ENCODE measurements at regions not wholly inside any gene's neighbourhood (a gene's known extent, or its start where the extent isn't known, plus 50 kb on each side); places are given as distances from the start of the nearest gene placed in this dataset.
"Not testable (repeated sequence)": the region's sequence is repeated elsewhere in the genome, so short reads cannot be mapped to it uniquely, and the experiment has no call there.

- no peak for DNase-seq
Observed at GRCh38 chr6:8361259-8361658, 74.1 kb downstream of the SLC35B3 start.

GRCh38 chr6:8352966-8353340 is 82.4 kb downstream of the SLC35B3 start:
- no peak for DNase-seq

- no peak for DNase-seq
Observed at GRCh38 chr6:8352335-8352965, 82.9 kb downstream of the SLC35B3 start.

- DNase-seq = no peak
Observed at GRCh38 chr6:8343600-8343999, 91.7 kb downstream of the SLC35B3 start.

- DNase-seq = no peak
Observed at GRCh38 chr6:8342241-8342819, 93.0 kb downstream of the SLC35B3 start.

GRCh38 chr6:8337147-8337546 is 98.2 kb downstream of the SLC35B3 start:
- no peak for DNase-seq

- DNase-seq = no peak
Observed at GRCh38 chr6:8336406-8337057, 98.8 kb downstream of the SLC35B3 start.

GRCh38 chr6:8335896-8336295 is 99.4 kb downstream of the SLC35B3 start:
- DNase-seq = no peak

- DNase-seq = no peak
Observed at GRCh38 chr6:8335381-8335780, 100.0 kb downstream of the SLC35B3 start.

- no peak for DNase-seq
Observed at GRCh38 chr6:8334113-8334512, 101.2 kb downstream of the SLC35B3 start.

GRCh38 chr6:8329562-8329961 is 105.8 kb downstream of the SLC35B3 start:
- no peak for DNase-seq

- no peak for DNase-seq
Observed at GRCh38 chr6:8325743-8326142, 109.6 kb downstream of the SLC35B3 start.

- no peak for DNase-seq
Observed at GRCh38 chr6:8322659-8323058, 112.7 kb downstream of the SLC35B3 start.

- DNase-seq = no peak
Observed at GRCh38 chr6:8321671-8322404, 113.5 kb downstream of the SLC35B3 start.

GRCh38 chr6:8315154-8315553 is 120.2 kb downstream of the SLC35B3 start:
- no peak for DNase-seq

- no peak for DNase-seq
Observed at GRCh38 chr6:8301502-8301901, 133.8 kb downstream of the SLC35B3 start.

GRCh38 chr6:8299034-8299433 is 136.3 kb downstream of the SLC35B3 start:
- DNase-seq = no peak

- not testable (repeated sequence) for DNase-seq
Observed at GRCh38 chr6:8282946-8283345, 152.4 kb downstream of the SLC35B3 start.

GRCh38 chr6:8282380-8282779 is 153.0 kb downstream of the SLC35B3 start:
- no peak for DNase-seq

- DNase-seq = no peak
Observed at GRCh38 chr6:8279041-8279805, 156.1 kb downstream of the SLC35B3 start.

- no peak for DNase-seq
Observed at GRCh38 chr6:8278562-8278961, 156.8 kb downstream of the SLC35B3 start.

GRCh38 chr6:8277769-8278168 is 157.6 kb downstream of the SLC35B3 start:
- DNase-seq = no peak

- no peak for DNase-seq
Observed at GRCh38 chr6:8276148-8276547, 159.2 kb downstream of the SLC35B3 start.

Data from stimulated activated CD4-positive, alpha-beta T cell treated with anti-CD3 and anti-CD28 coated beads, Interleukin-1b, Interleukin-23, amount 100 ng/mL, for 48 hours (primary cell).